ENCODE measurements at regions not wholly inside any gene's neighbourhood (a gene's known extent, or its start where the extent isn't known, plus 50 kb on each side); places are given as distances from the start of the nearest gene placed in this dataset.

DNA sequence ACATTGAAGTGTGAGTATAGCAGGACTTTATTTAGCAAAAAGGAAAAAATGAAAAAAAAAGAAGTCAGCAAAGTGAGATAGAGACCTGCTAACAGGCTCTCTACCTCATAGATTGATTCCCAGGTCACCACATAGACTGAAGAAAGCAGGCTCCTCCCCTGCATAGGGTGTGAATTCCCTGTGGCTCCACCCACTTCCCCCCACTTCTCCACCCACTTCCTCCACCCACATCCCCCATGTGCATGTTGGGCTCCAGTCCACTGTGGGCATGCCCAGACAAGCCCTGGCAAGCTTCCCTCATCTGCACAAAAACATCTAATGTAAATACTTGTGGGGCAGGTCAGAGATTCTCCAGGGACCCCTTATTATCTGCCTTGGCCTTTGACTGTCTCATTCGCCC is 97.8 kb downstream of the TMEM47 start:
- peaks cover 37% of the 10 kb centered on the region for H3K4me1 Mint-ChIP-seq (ENCODE audit: low read depth)

DNA sequence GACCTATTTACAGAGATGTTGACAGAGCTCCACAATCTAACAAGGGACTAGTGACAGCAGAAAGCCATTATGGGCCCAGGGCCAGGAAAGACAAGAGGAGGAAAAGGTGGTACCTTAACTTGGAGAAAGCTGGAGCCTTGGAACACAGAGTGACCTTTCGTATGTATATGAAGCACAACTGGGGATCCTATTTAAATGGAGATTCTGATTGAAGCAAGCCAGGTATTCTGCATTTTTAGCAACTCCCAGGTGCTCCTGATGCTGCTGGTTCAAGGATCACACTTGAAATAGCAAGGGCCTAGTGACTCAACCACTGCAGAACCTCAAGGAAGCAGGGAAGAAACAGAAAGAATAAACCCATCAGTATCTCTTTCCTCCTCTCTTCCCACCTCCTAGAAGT is 99.4 kb downstream of the TMEM47 start:
- Mint-ChIP-seq H3K4me1 (ENCODE audit: low read depth) (peaks cover 23% of the 10 kb centered on the region), H3K27ac (no peak overlapping the region), H3K36me3 (ENCODE audit: low read depth) (no peaks in the 10 kb centered on the region), H3K27me3 (ENCODE audit: insufficient read depth) (peaks cover 1% of the 10 kb centered on the region), H3K9me3 (no peaks in the 10 kb centered on the region), H3K4me3 (no peak overlapping the region)
- TF ChIP-seq, protein P1, sequence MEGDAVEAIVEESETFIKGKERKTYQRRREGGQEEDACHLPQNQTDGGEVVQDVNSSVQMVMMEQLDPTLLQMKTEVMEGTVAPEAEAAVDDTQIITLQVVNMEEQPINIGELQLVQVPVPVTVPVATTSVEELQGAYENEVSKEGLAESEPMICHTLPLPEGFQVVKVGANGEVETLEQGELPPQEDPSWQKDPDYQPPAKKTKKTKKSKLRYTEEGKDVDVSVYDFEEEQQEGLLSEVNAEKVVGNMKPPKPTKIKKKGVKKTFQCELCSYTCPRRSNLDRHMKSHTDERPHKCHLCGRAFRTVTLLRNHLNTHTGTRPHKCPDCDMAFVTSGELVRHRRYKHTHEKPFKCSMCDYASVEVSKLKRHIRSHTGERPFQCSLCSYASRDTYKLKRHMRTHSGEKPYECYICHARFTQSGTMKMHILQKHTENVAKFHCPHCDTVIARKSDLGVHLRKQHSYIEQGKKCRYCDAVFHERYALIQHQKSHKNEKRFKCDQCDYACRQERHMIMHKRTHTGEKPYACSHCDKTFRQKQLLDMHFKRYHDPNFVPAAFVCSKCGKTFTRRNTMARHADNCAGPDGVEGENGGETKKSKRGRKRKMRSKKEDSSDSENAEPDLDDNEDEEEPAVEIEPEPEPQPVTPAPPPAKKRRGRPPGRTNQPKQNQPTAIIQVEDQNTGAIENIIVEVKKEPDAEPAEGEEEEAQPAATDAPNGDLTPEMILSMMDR (IDR thresholded peaks at IDR 0.05) = no peak
- DNase-seq = no peak

More for the DNA sequence above, 97.8 kb downstream of the TMEM47 start:
- Mint-ChIP-seq H3K36me3 (ENCODE audit: low read depth) (no peaks in the 10 kb centered on the region), H3K27me3 (ENCODE audit: insufficient read depth) (no peaks in the 10 kb centered on the region; the same call in 1 of the 2 replicates), H3K27ac (peak overlapping the region; percentile 33; the same call in 1 of the 2 replicates), H3K9me3 (no peaks in the 10 kb centered on the region), H3K4me3 (no peak overlapping the region)
- no peak for DNase-seq
- TF ChIP-seq, protein P1 (IDR thresholded peaks at IDR 0.05) = no peak

DNA sequence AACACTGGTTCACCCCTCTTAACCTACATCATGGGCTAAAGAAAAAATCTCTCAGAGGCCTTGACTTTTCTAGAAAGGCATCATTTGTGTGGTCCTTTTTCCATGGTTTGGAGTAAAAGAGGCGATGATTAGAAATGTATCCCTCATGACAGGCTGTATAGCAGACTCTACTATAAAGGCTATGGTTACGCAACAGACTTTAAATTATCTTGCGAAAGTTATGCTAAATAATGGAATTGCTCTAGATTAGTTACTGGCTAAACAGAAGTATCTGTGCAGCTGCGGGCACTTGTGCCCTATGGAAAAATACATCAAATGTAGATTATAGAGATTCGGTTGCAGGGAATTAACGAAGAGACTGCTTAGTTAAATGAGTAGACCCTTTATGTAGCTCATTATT is 101.6 kb downstream of the TMEM47 start:
- no peaks in the 10 kb centered on the region for H3K9me3 Mint-ChIP-seq
- no peak overlapping the region for H3K27ac Mint-ChIP-seq
- no peak for DNase-seq
- H3K4me1 Mint-ChIP-seq (ENCODE audit: low read depth) = peaks cover 15% of the 10 kb centered on the region
- no peak overlapping the region for H3K4me3 Mint-ChIP-seq
- peaks cover 1% of the 10 kb centered on the region for H3K27me3 Mint-ChIP-seq (ENCODE audit: insufficient read depth)
- TF ChIP-seq, protein P1 (IDR thresholded peaks at IDR 0.05) = no peak
- H3K36me3 Mint-ChIP-seq (ENCODE audit: low read depth) = no peaks in the 10 kb centered on the region

GRCh38 chrX:34546366-34546765 is 110.7 kb downstream of the TMEM47 start:
- no peak overlapping the region for H3K4me3 Mint-ChIP-seq
- no peaks in the 10 kb centered on the region; the same call in 1 of the 2 replicates for H3K27me3 Mint-ChIP-seq (ENCODE audit: insufficient read depth)
- DNase-seq = no peak
- H3K27ac Mint-ChIP-seq = no peak overlapping the region
- no peaks in the 10 kb centered on the region for H3K9me3 Mint-ChIP-seq
- H3K4me1 Mint-ChIP-seq (ENCODE audit: low read depth) = no peaks in the 10 kb centered on the region
- TF ChIP-seq, protein P1 (IDR thresholded peaks at IDR 0.05) = no peak
- no peaks in the 10 kb centered on the region for H3K36me3 Mint-ChIP-seq (ENCODE audit: low read depth)

- Mint-ChIP-seq H3K9me3 (no peaks in the 10 kb centered on the region), H3K27me3 (ENCODE audit: insufficient read depth) (no peaks in the 10 kb centered on the region), H3K4me1 (ENCODE audit: low read depth) (peaks cover 10% of the 10 kb centered on the region; the same call in 1 of the 2 replicates), H3K36me3 (ENCODE audit: low read depth) (no peaks in the 10 kb centered on the region), H3K4me3 (no peak overlapping the region), H3K27ac (peak overlapping the region; percentile 33; the same call in 1 of the 2 replicates)
- no peak for DNase-seq
- TF ChIP-seq, protein P1 (IDR thresholded peaks at IDR 0.05) = no peak
These were observed 129.0 kb downstream of the TMEM47 start for GRCh38 chrX:34528081-34528480.

DNA sequence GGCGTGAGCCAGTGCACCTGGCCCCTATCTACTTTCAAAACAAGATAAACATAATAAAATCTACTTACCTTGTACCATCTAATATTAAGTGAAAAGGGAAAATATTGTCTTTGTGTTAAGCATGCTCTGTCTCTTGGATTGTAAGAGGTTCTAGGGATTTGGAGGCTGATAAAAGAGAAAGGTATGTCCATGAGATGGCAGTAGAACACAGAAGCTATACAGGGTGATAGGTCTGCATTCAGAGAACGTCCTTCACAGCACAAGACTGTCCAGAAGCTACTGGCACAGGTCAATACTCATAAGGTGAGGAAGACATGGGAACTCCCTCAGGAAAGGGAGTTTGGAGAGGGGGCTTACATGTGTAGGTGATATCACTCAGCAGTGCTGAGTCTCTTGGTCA is 135.5 kb downstream of the TMEM47 start:
- no peak overlapping the region for H3K4me3 Mint-ChIP-seq
- peak; percentile 12 for DNase-seq
- no peak overlapping the region for H3K27ac Mint-ChIP-seq
- H3K4me1 Mint-ChIP-seq (ENCODE audit: low read depth) = no peaks in the 10 kb centered on the region
- no peaks in the 10 kb centered on the region for H3K36me3 Mint-ChIP-seq (ENCODE audit: low read depth)
- H3K27me3 Mint-ChIP-seq (ENCODE audit: insufficient read depth) = no peaks in the 10 kb centered on the region
- H3K9me3 Mint-ChIP-seq = no peaks in the 10 kb centered on the region
- TF ChIP-seq, protein P1 (IDR thresholded peaks at IDR 0.05) = peak; percentile 48; the same call in 1 of the 2 replicates

Data from HFFc6 (cell line).